HepG2 (cell line): ENCODE measurements at regions not wholly inside any gene's neighbourhood (a gene's known extent, or its start where the extent isn't known, plus 50 kb on each side); places are given as distances from the start of the nearest gene placed in this dataset.

ENCODE experiments used
- ATAC-seq: fragments of 200-7000 bp; cut with Tn5 transposase; 3 replicates; pipeline ENCODE4 v1.9.1; 2020; ENCODE audit warnings: mild to moderate bottlenecking, moderate library complexity
- BruUV-seq: library from RNA; stranded (reverse); fragments of 400-500 nt; replicated peaks from 2 replicates; lab custom pipeline; 2021; lab: Mats Ljungman, UMichigan
- CTCF ChIA-PET: fragments of 300-600 bp; formaldehyde crosslinking; extraction: SDS; loops from one replicate; lab custom pipeline; 2021; ENCODE audit warnings: low total read pairs, inconsistent platforms, low intra/inter-chr PET ratio; lab: Yijun Ruan, JAX
- POLR2A ChIA-PET: fragments of 350-600 bp; sonication (Branson Sonifier 250); formaldehyde crosslinking; loops from one replicate; lab custom pipeline; 2020; ENCODE audit warnings: antibody characterized with exemption, inconsistent platforms; lab: Yijun Ruan, JAX
- DNase-seq: peaks from one replicate; pipeline ENCODE4 v3.0.0-alpha.2; 2015; ENCODE audit warnings: low spot score
- FAIRE-seq: peaks from 3 replicates; lab custom pipeline; 2011; peaks lifted over from hg19 to GRCh38; lab: Jason Lieb, UNC
- H2AFZ ChIP-seq: one replicate; pipeline ENCODE4 v1.6.1; 2011; ENCODE audit warnings: low read length, inconsistent platforms
- H3K27ac ChIP-seq: fragments of 300-600 bp; 3 replicates; pipeline ENCODE4 v1.8.0; 2011; ENCODE audit warnings: mixed run types, mild to moderate bottlenecking, mixed read lengths, low read length, inconsistent platforms; ENCODE audit not compliant: insufficient read depth; ENCODE audit errors: extremely low read length
- H3K27me3 ChIP-seq, 2 experiments: fragments of 200-600 bp in 1 of 2; 2 replicates in 1 of 2; 3 replicates in 1 of 2; pipeline versions ENCODE4 v1.6.0 to v1.8.0; 2011; ENCODE audit warnings: low read length in 2 of 2, mild to moderate bottlenecking in 2 of 2, moderate library complexity in 2 of 2, inconsistent platforms in 1 of 2; ENCODE audit not compliant: insufficient read depth in 2 of 2, control insufficient read depth in 1 of 2
- H3K36me3 ChIP-seq, 2 experiments: fragments of 200-600 bp in 1 of 2; replicated peaks in 1 of 2; 2 replicates in 1 of 2; 3 replicates in 1 of 2; pipeline versions ENCODE4 v1.5.1 to v1.8.0; 2011; ENCODE audit warnings: low read length in 2 of 2, inconsistent platforms in 1 of 2; ENCODE audit not compliant: insufficient read depth in 2 of 2, control insufficient read depth in 1 of 2
- H3K4me1 ChIP-seq: 2 replicates; pipeline ENCODE4 v1.5.1; 2012; ENCODE audit warnings: low read length, inconsistent platforms; ENCODE audit not compliant: insufficient read depth
- H3K4me2 ChIP-seq: 2 replicates; pipeline ENCODE4 v1.6.0; 2011; ENCODE audit warnings: low read depth, low read length, inconsistent platforms
- H3K4me3 ChIP-seq, 3 experiments: fragments of 200-600 bp in 1 of 3; sonication (generic), shearing (Covaris generic) in 1 of 3; replicated peaks in 1 of 3; 2 replicates each; pipeline ENCODE4 v1.5.1; 2011 to 2016; ENCODE audit warnings: low read length in 3 of 3, inconsistent platforms in 2 of 3, low read depth in 2 of 3, mild to moderate bottlenecking in 2 of 3, control low read depth in 1 of 3, mixed read lengths in 1 of 3; ENCODE audit not compliant: insufficient read depth in 1 of 3
- H3K79me2 ChIP-seq: one replicate; pipeline ENCODE4 v1.6.1; 2011; ENCODE audit warnings: low read length, inconsistent platforms; ENCODE audit not compliant: insufficient read depth
- H3K9ac ChIP-seq: 2 replicates; pipeline ENCODE4 v1.6.0; 2011; ENCODE audit warnings: mild to moderate bottlenecking, low read depth, low read length, inconsistent platforms; ENCODE audit not compliant: insufficient read depth
- H3K9me3 ChIP-seq: 2 replicates; pipeline ENCODE4 v1.5.1; 2012; ENCODE audit warnings: mild to moderate bottlenecking, low read length
- H4K20me1 ChIP-seq: 2 replicates; pipeline ENCODE4 v1.6.0; 2011; ENCODE audit warnings: inconsistent platforms, mild to moderate bottlenecking, low read length, moderate library complexity; ENCODE audit not compliant: insufficient read depth
- AKAP8 ChIP-seq: sonication (generic); formaldehyde crosslinking; IDR thresholded peaks from 2 replicates; pipeline ENCODE4 v1.5.1; 2020; ENCODE audit warnings: mild to moderate bottlenecking, missing genetic modification reagents
- NFE2L2 ChIP-seq: fragments of 150-350 bp; IDR thresholded peaks from 2 replicates; pipeline ENCODE4 v1.6.1; 2014; ENCODE audit warnings: low read length
- RBM39 ChIP-seq: fragments of 200-400 bp; formaldehyde crosslinking; IDR thresholded peaks from one replicate; pipeline ENCODE4 v1.6.1; 2018; ENCODE audit warnings: antibody characterized with exemption, mild to moderate bottlenecking, low read depth, low read length; ENCODE audit not compliant: poor library complexity, severe bottlenecking
- STAG1 ChIP-seq: sonication (generic); formaldehyde crosslinking; IDR thresholded peaks from 2 replicates; pipeline ENCODE4 v1.4.0; 2020; ENCODE audit warnings: missing genetic modification reagents
- THAP11 ChIP-seq: IDR thresholded peaks from 2 replicates; pipeline ENCODE4 v1.6.1; 2016; ENCODE audit warnings: missing biosample characterization, missing genetic modification reagents
- ZFP36L1 ChIP-seq: sonication (generic); formaldehyde crosslinking; IDR thresholded peaks from 2 replicates; pipeline ENCODE4 v1.8.0; 2022; ENCODE audit warnings: mild to moderate bottlenecking, missing genetic modification reagents, moderate library complexity
- ZNF225 ChIP-seq: sonication (generic); formaldehyde crosslinking; IDR thresholded peaks from 2 replicates; pipeline ENCODE4 v1.4.0; 2020; ENCODE audit warnings: mild to moderate bottlenecking, missing genetic modification reagents
- ZNF562 ChIP-seq: sonication (generic); formaldehyde crosslinking; IDR thresholded peaks from 2 replicates; pipeline ENCODE4 v1.8.0; 2022; ENCODE audit warnings: missing genetic modification reagents, borderline replicate concordance
- WGBS: methylation state at CpG from one replicate; pipeline ENCODE4 v1.1.6; 2017; ENCODE audit warnings: low lambda C conversion rate; 5-methylcytosine and 5-hydroxymethylcytosine counted together
- in situ Hi-C: cut with HindIII; loops from 2 replicates; pipeline ENCODE4 v1.10.0; 2017; ENCODE audit warnings: low pct_unique_long_range_greater_than_20kb; ENCODE audit not compliant: extremely low pct_ligation_motif_present
- intact Hi-C: fragments of 100-400 bp; cut with micrococcal nuclease; formaldehyde crosslinking; loops from one replicate; pipeline ENCODE4 v1.10.0; 2022; ENCODE audit not compliant: unreplicated experiment
- TF ChIP-seq, protein P1 (sequence below): sonication (generic); formaldehyde crosslinking; IDR thresholded peaks from 2 replicates; pipeline ENCODE4 v1.4.0; 2020; ENCODE audit warnings: missing genetic modification reagents
- TF ChIP-seq, protein P2 (sequence below): sonication (generic); formaldehyde crosslinking; IDR thresholded peaks from 2 replicates; pipeline ENCODE4 v1.5.0; 2020; ENCODE audit warnings: mild to moderate bottlenecking, missing genetic modification reagents, moderate library complexity
- TF ChIP-seq, protein P3 (sequence below): sonication (generic); formaldehyde crosslinking; IDR thresholded peaks from 2 replicates; pipeline ENCODE4 v1.8.1; 2023; ENCODE audit warnings: mild to moderate bottlenecking, missing genetic modification reagents

DNA sequence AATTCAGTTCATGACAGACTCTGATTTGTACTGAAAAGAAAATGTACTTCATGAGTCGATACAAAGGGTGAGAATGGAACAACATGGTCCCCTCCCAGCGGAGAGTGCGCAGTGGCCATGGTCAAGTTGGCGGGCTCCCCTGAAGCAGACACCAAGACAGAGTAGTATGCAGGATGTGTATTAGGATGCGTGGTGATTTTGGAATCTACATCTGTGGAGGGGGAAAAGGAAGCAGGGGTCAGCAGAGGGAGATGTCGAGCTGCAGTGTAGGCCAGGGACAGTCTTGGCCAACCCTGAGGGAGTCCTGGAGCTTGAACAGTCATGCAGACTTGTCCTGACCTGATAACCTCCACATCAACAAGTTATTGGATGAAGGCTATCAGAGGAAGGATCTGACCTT is 481.0 kb downstream of the OMA1 start:
- 39% methylated on average over 6 of the region's 6 CpGs for WGBS
- peak; percentile 80 for ATAC-seq
- TF ChIP-seq, protein P1, sequence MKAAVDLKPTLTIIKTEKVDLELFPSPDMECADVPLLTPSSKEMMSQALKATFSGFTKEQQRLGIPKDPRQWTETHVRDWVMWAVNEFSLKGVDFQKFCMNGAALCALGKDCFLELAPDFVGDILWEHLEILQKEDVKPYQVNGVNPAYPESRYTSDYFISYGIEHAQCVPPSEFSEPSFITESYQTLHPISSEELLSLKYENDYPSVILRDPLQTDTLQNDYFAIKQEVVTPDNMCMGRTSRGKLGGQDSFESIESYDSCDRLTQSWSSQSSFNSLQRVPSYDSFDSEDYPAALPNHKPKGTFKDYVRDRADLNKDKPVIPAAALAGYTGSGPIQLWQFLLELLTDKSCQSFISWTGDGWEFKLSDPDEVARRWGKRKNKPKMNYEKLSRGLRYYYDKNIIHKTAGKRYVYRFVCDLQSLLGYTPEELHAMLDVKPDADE (CRISPR knock-in tag): no peak
- TF ChIP-seq AKAP8 (CRISPR knock-in tag) (no peak), STAG1 (CRISPR knock-in tag) (peak; percentile 55)
- TF ChIP-seq, protein P2, sequence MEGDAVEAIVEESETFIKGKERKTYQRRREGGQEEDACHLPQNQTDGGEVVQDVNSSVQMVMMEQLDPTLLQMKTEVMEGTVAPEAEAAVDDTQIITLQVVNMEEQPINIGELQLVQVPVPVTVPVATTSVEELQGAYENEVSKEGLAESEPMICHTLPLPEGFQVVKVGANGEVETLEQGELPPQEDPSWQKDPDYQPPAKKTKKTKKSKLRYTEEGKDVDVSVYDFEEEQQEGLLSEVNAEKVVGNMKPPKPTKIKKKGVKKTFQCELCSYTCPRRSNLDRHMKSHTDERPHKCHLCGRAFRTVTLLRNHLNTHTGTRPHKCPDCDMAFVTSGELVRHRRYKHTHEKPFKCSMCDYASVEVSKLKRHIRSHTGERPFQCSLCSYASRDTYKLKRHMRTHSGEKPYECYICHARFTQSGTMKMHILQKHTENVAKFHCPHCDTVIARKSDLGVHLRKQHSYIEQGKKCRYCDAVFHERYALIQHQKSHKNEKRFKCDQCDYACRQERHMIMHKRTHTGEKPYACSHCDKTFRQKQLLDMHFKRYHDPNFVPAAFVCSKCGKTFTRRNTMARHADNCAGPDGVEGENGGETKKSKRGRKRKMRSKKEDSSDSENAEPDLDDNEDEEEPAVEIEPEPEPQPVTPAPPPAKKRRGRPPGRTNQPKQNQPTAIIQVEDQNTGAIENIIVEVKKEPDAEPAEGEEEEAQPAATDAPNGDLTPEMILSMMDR: peak; percentile 58
- TF ChIP-seq, all 625 proteins: peak for 2
- H3K9ac ChIP-seq: no peak overlapping the region
- intact Hi-C loops (loop anchor here (5.0 kb wide), 1 partner anchor 97 kb away; no protein-coding TSS in a partner anchor), in situ Hi-C loops (no loop called here)
- no peak overlapping the region for H2AFZ ChIP-seq
- no peaks in the 10 kb centered on the region for H3K36me3 ChIP-seq
- ChIA-PET POLR2A (no interaction called here), CTCF (interaction anchor here (1.2 kb wide), 1 partner anchor 98 kb away, joined by 4 read pairs; no protein-coding TSS in a partner anchor)
- BruUV-seq: no TSS peak
- H3K9me3 ChIP-seq: no peaks in the 10 kb centered on the region
- H3K79me2 ChIP-seq: no peaks in the 10 kb centered on the region
- no peak overlapping the region for H3K4me2 ChIP-seq
- H3K4me1 ChIP-seq: no peaks in the 10 kb centered on the region
- H3K4me3 ChIP-seq: no peak overlapping the region
- FAIRE-seq (no peak), DNase-seq (peak; percentile 3)
- no peaks in the 10 kb centered on the region for H4K20me1 ChIP-seq
- H3K27ac ChIP-seq: no peak overlapping the region
- no peaks in the 10 kb centered on the region for H3K27me3 ChIP-seq

DNA sequence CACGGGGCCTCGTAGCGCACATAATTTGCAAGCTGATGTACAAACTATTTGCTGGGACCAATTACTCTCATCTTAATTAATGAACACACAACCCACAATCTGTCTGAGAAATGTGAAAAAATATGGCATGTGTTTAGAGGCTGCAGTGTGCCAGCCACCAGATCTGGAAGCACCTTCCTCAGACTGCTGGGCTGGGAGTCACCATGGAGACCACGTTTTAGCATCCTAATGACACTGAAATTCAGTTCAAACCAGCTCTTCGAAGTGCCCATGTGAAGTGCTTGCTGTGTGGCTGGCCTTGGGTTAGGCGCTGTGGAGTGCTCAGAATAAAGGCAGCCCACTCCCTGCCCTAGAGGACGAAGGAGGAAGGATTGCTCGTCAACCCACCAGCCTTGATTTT is 482.4 kb downstream of the OMA1 start:
- Histone ChIP-seq H3K9me3 (no peaks in the 10 kb centered on the region), H3K27ac (no peak overlapping the region), H4K20me1 (no peaks in the 10 kb centered on the region), H3K9ac (no peak overlapping the region), H2AFZ (no peak overlapping the region), H3K27me3 (no peaks in the 10 kb centered on the region), H3K4me3 (no peak overlapping the region), H3K36me3 (no peaks in the 10 kb centered on the region)
- POLR2A ChIA-PET: no interaction called here
- 78% methylated on average over 3 of the region's 8 CpGs for WGBS
- in situ Hi-C loops (no loop called here), intact Hi-C loops (no loop called here)
- ATAC-seq (no peak), FAIRE-seq (no peak)
- CTCF ChIA-PET: no interaction called here
- BruUV-seq: no TSS peak
- no peak for TF ChIP-seq ZNF562 (CRISPR knock-in tag)
- no peak for TF ChIP-seq THAP11 (CRISPR knock-in tag)
- no peak for TF ChIP-seq ZFP36L1 (CRISPR knock-in tag)
- no peak for TF ChIP-seq NFE2L2
- no peak for TF ChIP-seq ZNF225 (CRISPR knock-in tag)
- TF ChIP-seq, protein P3, sequence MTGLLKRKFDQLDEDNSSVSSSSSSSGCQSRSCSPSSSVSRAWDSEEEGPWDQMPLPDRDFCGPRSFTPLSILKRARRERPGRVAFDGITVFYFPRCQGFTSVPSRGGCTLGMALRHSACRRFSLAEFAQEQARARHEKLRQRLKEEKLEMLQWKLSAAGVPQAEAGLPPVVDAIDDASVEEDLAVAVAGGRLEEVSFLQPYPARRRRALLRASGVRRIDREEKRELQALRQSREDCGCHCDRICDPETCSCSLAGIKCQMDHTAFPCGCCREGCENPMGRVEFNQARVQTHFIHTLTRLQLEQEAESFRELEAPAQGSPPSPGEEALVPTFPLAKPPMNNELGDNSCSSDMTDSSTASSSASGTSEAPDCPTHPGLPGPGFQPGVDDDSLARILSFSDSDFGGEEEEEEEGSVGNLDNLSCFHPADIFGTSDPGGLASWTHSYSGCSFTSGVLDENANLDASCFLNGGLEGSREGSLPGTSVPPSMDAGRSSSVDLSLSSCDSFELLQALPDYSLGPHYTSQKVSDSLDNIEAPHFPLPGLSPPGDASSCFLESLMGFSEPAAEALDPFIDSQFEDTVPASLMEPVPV (CRISPR knock-in tag): no peak
- no peak for TF ChIP-seq RBM39
- TF ChIP-seq, all 625 proteins: peak for 0
- H3K4me2 ChIP-seq: no peak overlapping the region
- DNase-seq: no peak
- no peaks in the 10 kb centered on the region for H3K79me2 ChIP-seq
- no peaks in the 10 kb centered on the region for H3K4me1 ChIP-seq
